ENCODE measurements at regions not wholly inside any gene's neighbourhood (a gene's known extent, or its start where the extent isn't known, plus 50 kb on each side); places are given as distances from the start of the nearest gene placed in this dataset.

GRCh38 chr2:190767821-190768220 is 112.8 kb upstream of the GLS start:
- TF ChIP-seq GATA2 (IDR thresholded peaks at IDR 0.05; ENCODE audit: low read depth, low read length) (no peak), GATA3 (IDR thresholded peaks at IDR 0.05; ENCODE audit: low read depth, low read length) (no peak)

Measured in SH-SY5Y (cell line).